HUDEP-2 (cell line): ENCODE measurements at regions not wholly inside any gene's neighbourhood (a gene's known extent, or its start where the extent isn't known, plus 50 kb on each side); places are given as distances from the start of the nearest gene placed in this dataset.
"Not testable (repeated sequence)": the region's sequence is repeated elsewhere in the genome, so short reads cannot be mapped to it uniquely, and the experiment has no call there.

Experiments used
- DNase-seq, 76 experiments: peaks; one replicate each; lab custom pipeline; 2025; ENCODE audit not compliant: unreplicated experiment in 76 of 76; lab: John Stamatoyannopoulos, UW

DNA sequence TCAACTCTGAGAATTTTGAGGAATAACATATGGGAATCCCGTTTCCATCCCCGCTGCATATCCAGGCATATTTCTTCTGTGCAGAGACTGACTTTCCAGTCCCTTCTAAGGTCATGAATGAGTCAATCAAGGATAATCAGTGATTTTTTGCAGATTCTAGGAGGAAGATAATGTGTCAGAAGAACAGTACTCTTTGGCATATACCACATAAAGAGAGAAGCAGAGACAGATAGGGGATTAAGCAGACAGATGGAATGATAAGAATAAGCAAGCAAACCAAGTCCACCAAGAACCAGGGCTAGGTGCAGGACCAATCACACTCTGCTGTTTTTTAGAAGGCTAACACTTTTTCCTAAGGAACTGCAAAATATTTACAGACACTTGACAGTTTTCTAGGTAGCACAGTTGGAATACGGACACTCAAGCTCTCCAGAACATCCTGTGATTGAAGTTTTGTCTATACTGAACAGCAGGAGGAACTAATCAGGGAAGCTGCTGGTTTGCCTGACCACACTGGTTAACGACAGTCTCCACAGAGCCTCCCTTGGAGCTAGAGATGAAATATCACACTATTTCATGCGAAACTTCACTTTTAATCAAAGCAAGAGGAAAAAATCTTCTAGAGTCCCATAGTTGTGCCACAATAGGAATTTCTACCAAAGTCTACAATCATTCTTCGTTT, 450.0 kb upstream of the KCNMB2 start:
- DNase-seq, result no peak

DNA sequence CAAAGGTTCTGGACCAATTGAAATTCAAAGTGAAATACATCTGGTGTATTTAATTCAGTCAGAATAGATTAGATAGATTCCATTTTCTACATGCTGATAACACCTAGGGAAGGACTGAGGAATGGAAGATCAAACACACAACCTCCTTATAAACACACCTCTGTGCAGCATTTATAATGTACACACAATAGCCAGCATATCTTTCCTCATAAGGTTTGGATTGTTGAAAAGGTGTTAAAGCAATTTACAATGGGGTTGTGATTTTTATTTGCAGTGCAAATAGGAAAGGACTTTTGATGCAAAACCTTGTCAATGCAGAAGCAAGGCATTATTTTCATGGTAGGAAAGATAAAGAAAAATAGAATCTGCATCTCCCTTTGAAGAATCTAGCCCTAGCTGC, 448.9 kb upstream of the KCNMB2 start:
- DNase-seq, result no peak

DNA sequence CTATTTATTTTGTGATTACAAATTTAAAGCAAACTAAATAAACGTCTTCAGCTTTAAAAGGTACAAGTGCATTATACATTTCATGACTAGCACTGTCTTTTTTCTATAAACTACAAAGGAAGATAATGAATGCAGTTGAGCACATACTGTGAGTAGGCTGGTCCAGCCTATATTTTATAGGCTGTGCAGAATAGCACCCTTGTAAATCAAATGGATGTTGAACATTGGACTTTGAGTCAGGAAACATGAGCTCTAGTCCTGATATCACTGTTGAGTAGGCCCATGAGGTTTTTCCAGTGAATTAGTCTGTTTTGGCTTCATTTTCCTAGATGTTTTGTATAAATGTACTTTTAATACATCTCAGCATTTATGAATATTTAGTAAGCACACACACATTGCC, 447.3 kb upstream of the KCNMB2 start:
- DNase-seq, result no peak

DNA sequence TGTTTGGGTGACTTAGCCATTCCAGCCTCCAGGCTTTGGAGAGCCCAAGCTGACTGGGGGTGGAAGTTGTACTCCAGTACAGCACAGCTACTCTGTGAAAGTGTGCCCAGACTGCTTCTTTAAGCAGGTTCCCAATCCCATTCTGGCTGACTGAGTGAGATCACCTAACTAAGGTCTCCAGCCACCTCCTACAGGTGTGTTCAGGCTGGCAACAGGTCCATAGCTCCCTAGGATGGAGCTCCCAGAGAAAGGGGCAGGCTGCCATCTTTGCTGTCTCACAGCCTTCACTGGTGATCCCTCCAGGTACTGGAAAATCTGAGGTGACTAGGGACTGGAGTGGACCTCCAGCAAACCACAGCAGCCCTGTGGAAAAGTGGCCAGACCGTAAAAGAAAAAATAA, 445.3 kb upstream of the KCNMB2 start:
- no peak for DNase-seq

DNA sequence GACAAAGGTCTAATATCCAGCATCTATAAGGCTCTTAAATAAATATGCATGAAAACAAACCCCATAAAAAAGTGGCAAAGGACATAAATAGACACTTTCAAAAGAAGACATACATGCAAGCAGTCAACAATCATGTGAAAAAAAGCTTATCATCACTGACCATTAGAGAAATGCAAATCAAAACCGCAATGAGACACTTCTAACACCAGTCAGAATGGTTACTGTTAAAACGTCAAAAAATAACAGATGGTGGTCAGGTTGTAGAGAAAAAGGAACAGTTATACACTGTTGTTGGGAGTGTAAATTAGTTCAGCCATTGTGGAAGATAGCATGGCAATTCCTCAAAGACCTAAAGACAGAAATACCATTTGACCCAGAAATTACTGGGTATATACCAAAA, 440.7 kb upstream of the KCNMB2 start:
- DNase-seq, result no peak

DNA sequence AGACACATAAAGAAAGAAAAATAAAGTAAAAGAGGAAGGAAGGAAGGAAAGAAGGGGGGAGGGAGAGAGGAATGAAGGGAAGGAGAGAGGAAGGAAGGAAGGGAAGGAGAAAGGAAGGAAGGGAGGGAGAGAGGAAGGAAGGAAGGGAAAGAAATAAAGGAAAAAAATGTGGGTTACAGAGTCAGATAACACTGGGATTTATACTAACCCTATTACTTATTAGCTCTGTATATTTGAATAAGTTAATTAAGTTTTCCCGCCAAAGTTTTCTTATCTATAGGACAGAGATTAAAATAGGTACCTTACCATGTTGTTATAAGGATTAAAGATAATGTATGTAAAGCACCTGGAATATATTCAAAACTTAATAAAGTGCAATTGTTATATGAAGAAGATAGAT, 439.3 kb upstream of the KCNMB2 start:
- DNase-seq, result no peak

DNA sequence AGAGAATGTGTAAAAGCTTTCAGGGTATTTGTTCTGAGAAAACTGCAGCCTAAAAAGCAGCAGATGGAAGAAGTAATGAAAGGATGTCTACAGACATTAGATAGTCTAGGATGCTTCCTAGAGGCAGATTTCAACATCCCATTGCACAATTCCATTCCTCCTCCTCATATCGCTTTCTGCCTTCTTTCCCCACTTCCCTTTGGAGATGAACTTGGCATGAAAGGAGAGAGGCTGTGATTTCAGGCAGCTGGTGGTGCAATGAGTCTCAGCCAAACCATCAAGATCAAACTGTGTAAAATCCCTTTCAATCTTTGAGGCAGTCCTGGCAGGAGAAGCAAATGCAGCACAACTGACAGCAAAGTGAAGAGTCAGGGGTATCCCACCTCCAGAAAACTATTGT, 438.7 kb upstream of the KCNMB2 start:
- no peak for DNase-seq

DNA sequence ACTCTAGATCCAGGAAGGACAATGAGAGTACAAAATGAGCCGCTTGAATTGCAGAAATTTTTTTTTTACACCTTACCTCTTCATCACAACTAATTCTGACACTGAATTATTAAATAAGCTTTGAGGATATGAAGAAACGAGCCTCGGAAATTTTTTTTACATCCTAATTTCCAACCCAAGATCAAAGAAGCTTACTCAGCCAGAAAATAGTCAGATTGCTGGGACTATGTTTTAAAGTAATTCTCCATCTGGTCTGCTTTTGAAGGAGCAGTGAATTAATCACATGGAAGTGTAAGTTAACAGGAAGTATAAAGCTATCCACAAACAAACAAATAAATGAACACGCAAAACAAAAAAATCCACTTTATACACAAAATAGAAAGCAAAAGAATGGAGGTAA, 437.0 kb upstream of the KCNMB2 start:
- no peak for DNase-seq

DNA sequence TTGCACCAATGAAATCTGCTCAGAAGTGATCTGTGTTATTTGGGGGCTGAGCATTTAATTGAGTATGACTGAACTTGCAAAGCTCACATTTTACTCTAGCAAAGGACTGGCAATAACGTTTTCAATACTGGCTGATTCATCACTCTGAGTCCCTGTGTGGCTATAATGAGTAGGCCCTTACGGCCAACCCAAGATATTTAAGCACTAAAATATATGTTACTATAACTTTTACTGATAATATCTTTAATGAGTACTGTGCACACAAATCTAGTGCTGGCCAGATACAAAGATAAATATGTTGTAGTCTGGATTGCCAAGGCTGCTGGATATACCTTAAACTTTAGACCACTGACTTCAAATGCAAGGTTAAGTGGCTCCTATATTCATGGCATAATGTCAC, 436.4 kb upstream of the KCNMB2 start:
- no peak for DNase-seq

DNA sequence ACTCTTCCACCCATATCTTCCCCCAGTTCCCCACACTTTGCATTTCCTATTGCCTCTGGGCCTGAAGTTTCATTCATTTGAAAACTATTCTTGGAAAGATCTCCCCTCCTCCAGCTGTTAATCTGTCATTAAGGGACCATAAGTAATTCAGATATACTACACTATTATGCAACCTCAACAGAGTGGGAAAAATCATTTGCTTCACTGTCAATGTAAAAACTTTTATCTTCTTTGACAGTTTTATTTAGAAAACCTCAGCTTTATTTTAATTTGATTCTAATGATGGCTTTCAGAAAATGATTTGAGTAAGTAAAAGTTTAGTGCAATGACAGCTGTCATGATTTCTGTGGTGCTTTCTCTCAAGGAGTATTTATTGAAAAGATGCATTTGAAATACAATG, 435.3 kb upstream of the KCNMB2 start:
- DNase-seq, result no peak

DNA sequence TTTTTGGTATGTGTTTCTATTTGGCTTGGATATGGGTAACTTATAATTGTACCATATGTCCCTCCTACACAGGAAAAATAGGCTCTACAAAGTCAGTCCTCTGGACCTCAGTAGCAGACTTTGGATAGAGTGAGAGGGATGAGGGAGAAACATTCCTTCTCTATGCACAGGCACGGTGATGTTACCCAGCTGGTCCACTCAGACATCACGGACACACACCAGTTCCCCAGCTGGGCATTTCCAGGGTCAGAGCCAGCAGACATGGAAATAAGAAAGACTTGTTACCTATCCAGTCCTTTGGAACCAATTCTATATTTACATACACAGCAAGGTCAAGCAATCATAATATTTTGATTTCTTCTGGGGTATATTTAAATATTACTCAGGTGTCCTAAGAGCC, 433.1 kb upstream of the KCNMB2 start:
- DNase-seq, result no peak

DNA sequence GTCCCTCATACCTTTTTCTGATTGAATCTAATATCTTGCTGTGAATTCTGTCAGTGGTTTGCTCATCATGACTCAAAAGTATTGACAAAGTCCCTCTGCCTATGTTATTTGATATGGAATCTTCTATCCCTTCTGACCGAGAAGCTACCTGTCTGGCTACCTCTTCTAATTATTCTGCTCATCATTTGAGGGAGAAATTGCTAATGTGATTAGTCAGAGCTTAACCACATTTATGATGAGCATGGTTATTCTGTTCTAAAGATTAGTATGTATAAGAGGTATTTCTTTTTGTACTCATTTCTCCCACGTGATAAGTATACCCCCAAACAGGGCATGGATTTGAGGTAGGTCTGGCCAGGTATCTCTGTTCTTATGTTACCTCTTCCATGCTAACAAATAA, 428.4 kb upstream of the KCNMB2 start:
- DNase-seq, result no peak

DNA sequence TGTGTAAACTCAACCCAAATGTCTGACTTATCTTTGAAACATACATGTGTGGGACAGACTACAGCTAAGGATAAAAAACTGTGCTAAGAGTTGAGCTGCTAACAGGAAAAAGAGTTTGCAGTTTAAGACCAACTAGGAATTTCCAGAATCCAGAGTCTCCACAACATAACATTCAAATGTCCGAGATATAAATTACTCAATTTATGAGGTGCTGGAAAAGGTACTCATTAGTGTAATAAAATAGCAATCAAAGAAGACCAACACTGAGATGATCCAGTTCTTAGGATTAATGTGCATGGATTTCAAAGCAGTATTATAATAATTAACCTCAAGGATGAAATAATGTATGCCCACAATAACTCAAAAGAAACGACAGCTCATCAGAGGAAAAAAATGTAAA, 426.5 kb upstream of the KCNMB2 start:
- DNase-seq, result no peak

DNA sequence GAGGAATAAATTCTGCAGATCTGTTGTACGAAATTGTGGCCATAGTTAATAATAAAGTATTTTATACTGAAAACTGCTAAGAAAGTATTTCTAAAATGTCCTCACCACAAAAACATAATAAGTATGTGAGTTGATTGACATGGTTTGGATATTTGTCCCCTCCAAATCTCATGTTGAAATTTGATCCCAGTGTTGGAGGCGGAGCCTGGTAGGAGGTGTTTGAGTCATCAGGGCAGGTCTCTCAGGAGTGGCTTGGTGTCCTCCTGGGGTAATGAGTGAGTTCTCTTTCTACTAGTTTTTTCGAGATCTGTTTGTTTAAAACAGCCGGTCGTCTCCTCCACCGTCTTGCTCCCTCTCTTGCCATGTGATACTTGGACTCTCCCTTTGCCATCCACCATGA, 424.1 kb upstream of the KCNMB2 start:
- DNase-seq, result peak in 10 of 76 experiments; percentile 1 to 28 (median 4)

DNA sequence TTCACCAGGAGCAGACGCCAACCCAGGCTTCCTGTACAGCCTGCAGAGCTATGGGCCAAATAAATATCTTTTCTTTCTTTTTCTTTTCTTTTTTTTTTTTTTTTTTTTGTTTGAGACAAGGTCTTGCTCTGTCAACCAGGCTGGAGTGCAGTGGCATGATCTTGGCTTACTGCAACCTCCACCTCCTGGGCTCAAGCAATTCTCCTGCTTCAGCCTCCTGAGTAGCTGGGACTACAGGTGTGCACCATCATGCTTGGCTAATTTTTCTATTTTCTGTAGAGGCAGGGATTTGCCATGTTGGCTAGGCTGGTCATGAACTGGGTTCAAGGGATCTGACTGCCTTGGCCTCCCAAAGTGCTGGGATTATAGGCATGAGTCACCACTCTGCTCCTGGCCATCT, 423.7 kb upstream of the KCNMB2 start:
- DNase-seq, result not testable (repeated sequence)

DNA sequence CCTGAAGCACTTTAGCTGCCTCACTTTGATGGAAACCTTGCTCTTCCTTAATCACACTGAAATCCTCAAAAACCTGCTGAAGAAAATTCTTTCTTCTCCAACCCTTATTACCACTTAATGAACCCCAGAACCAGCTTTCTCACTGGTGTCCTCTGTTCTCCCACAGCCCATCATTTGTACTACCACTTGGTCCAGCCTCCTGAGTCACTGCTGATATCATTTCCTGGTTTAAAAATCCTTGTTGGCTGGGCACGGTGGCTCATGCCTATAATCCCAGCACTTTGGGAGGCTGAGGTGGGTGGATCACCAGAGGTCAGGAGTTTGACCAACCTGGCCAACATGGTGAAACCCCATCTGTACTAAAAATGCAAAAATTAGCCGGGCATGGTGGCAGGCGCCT, 418.6 kb upstream of the KCNMB2 start:
- no peak for DNase-seq

DNA sequence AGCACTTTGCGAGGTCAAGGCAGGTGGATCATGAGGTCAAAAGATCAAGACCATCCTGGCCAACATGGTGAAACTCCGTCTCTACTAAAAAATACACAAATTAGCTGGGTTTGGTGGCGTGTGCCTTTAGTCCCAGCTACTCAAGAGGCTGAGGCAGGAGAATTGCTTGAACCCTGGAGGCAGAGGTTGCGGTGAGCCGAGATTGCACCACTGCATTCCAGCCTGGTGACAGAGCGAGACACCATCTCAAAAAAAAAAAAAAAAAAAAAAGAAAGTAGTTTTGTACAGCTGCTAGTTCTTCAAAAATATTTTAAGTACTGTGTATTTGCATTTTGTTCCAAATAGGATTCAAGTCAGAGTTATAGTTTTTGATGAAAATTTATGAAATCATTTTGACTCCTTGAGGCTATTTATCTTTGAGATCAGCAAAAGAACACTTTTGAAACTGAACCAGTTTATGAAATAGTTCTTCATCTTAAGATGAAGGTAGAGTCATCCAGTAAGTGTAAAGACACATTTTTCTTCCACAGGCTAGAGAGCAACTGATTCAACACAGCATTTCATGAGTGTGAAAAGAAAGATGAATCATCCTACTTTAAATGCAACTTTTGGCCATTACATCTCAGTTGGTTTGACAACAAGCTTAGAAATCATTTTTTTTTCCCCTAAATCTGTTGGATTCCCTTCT, 416.5 kb upstream of the KCNMB2 start:
- not testable (repeated sequence) for DNase-seq

DNA sequence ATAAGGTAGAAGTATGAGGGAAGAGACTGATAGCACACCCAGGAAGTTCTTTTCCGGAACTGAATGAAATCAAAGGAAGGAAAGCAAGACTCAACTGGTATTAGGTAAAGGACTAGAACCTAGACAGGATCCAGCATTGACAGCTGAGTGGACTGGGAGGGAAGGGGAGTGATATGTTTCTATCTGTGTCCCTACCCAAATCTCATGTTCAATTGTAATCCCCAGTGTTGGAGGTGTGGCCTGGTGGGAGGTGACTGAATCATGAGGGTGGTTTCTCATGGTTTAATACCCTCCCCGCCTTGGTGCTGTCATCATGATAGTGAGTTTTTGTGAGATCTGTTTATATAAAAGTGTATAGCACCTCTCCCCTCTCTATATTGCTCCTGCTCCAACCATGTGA, 415.9 kb upstream of the KCNMB2 start:
- no peak for DNase-seq

DNA sequence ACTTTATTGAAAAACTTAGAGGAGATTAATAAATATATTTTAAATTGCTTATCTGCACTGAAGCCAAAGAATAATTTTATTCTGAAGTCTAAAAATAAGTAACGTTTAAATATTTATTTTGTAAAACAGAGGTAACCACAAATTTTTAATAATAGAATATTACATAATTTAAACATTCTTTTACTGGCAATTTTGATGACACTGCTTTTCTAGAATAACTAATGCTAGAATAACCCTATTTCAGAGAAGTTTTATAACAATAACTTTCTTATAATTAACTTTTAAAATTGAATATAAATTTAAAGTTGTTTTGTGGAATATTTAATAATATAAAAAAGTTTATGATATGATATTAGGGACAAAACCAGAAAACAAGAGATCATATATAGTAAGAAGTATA, 409.6 kb upstream of the KCNMB2 start:
- DNase-seq, result no peak

DNA sequence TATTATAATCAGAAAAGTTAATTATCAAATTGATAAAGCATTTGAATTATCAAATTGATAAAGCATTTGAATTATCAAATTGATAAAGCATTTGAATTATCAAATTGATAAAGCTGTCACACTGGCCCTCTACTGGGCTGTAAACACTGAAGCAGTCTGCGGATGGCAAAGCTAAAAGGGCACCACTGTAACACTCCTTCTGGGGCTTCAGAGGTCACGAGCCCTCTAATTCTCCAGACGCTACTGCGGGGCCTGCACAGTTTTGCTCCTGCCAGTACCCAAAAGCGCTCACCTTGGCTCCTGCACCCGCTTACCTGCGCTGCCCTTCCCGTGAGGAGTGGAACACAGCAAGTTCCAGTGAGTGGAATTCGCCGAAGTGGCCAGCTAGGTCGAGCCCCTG, 409.0 kb upstream of the KCNMB2 start:
- DNase-seq, result no peak

DNA sequence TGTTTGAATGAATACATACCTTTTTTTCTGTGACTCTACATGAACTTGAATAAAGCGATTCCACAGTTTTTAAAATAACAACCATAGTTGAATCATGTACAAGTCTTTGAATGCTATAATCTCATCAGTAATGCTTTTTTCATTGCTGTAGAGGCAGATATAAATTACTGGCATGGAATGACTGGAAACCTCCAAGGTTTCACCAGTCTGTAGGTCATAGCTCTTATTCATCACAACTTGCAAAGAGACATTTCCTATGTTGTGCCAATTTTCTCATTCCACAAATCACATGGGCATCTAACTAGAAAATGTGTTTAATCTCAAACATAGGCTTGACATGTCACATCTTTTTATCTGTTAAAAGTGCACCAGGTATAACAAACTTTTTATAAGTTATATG, 407.1 kb upstream of the KCNMB2 start:
- no peak for DNase-seq

DNA sequence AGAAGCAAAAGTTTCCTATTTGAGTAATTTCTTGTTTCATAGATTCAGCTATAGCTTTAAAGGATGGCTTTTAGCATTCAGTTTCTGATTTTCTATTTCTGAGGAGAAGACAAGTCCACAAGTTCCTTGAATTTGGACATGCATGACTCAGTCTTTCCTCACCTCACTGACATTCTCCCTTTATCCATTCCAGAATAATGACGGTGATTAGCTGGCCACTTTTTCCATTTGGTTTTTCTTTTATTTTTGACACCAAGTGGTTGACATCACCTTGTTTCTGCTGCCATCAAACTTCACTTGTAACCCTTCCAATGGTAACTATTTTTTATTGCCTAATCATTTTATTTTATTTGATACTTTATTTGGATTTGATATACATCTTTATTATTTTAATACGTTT, 404.4 kb upstream of the KCNMB2 start:
- DNase-seq, result no peak

DNA sequence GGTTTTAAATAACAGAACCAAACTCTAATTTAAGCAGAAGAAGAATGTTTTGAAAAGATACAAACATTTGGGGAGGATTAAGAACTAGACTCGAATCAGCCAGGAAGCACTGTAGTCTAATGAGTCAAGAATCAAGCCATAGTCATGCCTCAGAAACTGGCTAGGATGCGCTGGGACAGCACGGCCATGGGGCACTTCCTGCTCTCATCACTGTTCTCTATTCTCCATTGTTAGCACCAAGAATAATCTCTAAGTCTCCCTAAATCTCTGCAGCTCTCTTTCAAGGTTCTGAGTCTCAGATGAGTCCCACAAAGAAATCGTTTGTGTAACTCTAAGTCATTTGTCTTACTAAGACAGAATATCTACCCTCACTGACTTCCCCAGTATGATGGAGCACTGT, 399.0 kb upstream of the KCNMB2 start:
- DNase-seq, result no peak
